ENCODE measurements at regions not wholly inside any gene's neighbourhood (a gene's known extent, or its start where the extent isn't known, plus 50 kb on each side); places are given as distances from the start of the nearest gene placed in this dataset.

GRCh38 chr9:17970277-17970676, 391.4 kb downstream of the SH3GL2 start:
- no peak for DNase-seq (ENCODE audit: low read depth in 2 of 2)

DNA sequence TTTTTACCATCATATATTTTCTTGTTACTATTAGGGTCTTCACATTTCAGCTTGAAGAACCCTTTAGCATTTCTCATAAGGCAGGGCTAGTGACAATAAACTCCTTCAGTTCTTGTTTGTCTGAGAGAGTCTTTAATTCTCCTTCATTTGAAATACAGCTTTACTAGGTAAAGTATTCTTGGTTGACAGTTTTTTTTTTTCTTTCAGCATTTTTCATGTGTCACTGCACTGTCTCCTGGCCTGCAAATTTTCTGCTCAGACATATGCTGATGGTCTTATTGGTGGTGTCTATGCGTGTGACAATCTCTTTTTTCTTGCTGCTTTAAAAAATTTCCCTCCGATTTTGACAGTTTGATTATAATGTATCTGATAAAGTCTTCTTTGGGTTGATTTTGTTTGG, 399.9 kb downstream of the SH3GL2 start:
- DNase-seq (ENCODE audit: low read depth in 2 of 2): no peak

- no peak for DNase-seq (ENCODE audit: low read depth in 2 of 2)
Measured at GRCh38 chr9:17986595-17986994, 407.7 kb downstream of the SH3GL2 start.

DNA sequence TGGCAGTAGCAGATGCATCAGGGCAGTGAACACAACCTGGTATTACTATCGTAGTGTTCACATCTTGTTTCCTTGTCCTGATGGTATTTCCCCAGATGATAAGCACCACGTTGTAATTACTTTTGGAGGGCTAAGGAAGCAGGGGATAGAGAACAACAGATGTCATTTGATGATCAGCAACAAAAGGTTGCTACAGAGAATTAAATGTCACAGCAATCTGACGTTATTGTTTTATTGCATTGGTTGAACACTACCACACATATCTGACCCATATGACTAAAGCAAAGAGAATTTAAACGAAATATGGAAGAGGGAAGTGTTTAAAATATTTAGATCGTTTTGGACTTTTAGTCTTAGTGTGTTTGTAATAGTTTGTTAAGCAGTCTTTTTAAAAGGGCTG, 408.3 kb downstream of the SH3GL2 start:
- DNase-seq (ENCODE audit: low read depth in 2 of 2): no peak

DNA sequence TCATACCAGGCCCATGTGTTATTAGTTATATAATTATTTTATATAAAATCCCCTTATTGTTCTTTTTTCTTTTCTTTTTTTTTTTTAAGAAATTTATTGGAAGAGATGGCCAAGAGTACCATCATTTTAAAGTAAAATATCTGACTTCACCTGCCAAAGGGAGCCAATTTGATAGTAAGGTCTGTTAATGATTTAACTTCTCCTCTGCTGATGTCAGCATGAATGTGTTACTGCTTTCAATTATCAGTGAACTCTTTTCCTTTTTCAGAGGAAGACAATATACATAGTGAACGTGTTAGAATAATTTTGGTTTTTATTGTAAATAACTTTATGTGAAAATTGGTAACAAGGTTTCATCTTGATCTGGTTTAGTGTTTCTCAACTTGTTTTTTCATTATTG, 409.6 kb downstream of the SH3GL2 start:
- DNase-seq (ENCODE audit: low read depth in 2 of 2): no peak

DNA sequence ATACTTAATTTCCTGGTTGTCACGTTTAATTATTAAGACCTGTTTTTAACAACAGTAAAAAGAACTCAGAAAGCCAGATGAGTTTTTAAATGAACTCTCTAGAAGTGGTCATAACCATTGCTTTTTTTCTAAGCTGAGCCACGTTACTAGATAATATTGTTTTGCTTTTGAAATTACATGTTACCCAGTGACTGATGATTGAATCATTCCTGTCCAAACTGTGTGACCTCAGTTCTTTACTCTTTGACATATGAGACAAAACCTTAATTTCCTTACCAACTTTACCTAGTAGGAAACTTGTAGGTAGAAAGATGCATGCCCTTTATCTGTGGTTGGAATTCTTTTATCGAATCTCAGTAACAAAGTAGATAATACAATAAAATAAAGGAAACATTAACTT, 411.7 kb downstream of the SH3GL2 start:
- no peak for DNase-seq (ENCODE audit: low read depth in 2 of 2)

DNA sequence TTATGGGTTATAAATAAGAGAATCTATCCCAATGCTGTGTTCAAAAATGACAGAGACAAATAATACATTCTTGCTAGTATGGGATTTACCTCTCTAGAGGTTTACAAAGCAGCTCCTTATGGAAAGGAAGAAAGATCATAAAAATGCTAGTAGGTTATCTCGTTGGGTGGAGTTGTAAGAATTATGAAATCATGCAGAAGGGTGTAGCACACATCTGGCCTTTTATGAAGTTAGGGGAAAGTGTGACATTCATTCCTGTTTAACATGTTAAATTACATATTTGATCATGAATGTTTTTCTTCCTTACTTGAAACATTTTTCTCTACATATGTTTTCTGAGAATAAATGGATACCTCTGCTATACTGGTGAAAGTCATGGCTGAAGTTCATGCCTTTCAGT, 414.2 kb downstream of the SH3GL2 start:
- no peak for DNase-seq (ENCODE audit: low read depth in 2 of 2)

DNA sequence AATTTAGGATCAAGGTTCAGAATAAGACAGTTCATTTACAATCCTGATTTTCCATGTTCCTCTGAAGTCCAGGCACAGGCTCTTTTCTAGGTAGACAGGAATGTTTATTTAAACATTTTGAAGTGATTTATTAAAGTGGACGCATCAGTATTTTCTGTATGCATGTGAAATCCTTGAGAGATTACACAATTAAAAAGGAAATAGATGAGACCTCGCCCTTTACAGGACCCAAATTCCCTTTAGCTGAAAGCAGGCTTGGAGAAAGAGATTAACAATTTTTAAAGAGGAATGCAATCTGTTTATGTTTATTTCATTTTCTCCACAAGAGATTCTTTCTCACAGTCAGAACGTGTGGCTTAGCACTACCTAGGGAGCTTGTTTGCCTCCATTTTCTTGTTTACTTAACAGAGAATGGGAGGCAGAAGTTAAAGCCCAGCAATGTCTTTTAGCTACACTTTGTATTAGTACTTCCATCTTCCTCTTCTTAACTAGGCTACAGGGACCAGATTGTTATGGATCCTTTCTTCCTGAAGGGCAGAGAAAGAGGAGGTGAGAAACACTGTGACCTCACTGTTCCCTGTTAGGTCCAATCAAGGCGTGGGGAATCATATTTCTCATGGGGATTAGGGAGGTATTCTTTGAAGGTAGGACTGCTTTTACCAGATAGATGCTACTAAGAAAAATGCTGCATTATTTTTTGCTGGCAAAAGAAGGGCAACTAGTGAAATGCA, 416.0 kb downstream of the SH3GL2 start:
- no peak for DNase-seq (ENCODE audit: low read depth in 2 of 2)

- no peak for DNase-seq (ENCODE audit: low read depth in 2 of 2)
Measured at GRCh38 chr9:17996728-17997127, 417.9 kb downstream of the SH3GL2 start.

- no peak for DNase-seq (ENCODE audit: low read depth in 2 of 2)
Measured at GRCh38 chr9:18002718-18003438, 424.0 kb downstream of the SH3GL2 start.

GRCh38 chr9:18006591-18006990, 427.7 kb downstream of the SH3GL2 start:
- no peak for DNase-seq (ENCODE audit: low read depth in 2 of 2)

DNA sequence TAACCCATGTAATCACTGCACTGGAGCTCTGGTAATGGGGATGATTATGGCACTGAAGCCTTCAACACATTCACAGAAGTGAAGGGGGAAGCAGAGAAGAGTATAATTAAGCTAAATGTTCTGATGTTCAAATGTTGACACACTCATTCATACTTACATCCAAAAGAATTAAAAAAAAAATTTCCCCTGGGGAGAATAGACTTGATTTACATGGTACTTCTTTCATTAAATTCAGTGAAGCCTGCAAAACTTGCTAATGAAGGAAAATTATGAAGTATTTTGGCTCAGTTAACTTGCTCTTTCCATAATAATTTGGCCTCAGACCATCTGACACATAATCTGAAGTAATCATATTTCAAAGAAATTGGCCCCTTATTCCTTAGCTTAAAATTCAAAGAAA, 428.8 kb downstream of the SH3GL2 start:
- no peak for DNase-seq (ENCODE audit: low read depth in 2 of 2)

GRCh38 chr9:18009902-18010301, 431.0 kb downstream of the SH3GL2 start:
- no peak for DNase-seq (ENCODE audit: low read depth in 2 of 2)

GRCh38 chr9:18010492-18010891, 431.6 kb downstream of the SH3GL2 start:
- DNase-seq (ENCODE audit: low read depth in 2 of 2): no peak

DNA sequence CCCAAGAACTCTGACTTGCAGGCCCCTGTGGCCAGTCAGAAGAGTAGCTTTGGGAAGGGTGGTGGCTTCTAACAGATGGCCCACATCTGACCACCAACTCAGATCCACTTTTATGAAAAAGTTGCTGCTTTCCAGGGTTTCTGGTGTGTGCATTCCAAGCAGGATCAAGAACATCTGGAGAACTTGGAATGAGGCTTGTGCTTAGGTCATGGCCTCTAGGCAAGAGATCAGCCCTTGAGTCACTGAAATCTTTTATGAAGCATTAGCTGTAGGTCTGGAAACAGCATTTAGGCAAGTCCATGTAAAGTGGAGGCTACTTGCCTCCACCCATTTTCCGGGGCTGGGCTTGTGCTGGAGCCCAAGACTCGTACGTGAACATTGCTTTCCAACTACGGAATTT, 433.3 kb downstream of the SH3GL2 start:
- no peak for DNase-seq (ENCODE audit: low read depth in 2 of 2)

GRCh38 chr9:18014556-18014955, 435.7 kb downstream of the SH3GL2 start:
- DNase-seq (ENCODE audit: low read depth in 2 of 2): no peak

DNA sequence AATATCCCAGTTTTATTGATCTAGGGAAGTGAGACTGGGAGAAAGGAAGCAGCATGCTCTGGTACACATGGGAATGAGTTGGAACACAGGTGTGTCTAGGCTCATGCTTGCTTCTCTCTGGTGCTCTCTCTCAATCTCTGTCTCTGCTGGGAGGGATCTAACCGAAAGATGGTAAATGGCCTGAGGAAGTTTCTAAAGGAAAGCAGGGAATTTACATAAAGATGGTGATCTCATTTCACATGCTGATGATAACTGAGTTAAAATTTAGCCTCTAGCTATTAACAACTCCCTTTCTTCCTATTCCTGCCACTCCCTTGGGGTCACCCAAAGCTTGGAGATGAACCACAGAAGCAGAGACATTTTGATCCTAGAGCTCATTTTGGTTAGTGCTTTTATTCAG, 436.2 kb downstream of the SH3GL2 start:
- no peak for DNase-seq (ENCODE audit: low read depth in 2 of 2)

GRCh38 chr9:18017136-18017535, 438.3 kb downstream of the SH3GL2 start:
- DNase-seq (ENCODE audit: low read depth in 2 of 2): no peak

DNA sequence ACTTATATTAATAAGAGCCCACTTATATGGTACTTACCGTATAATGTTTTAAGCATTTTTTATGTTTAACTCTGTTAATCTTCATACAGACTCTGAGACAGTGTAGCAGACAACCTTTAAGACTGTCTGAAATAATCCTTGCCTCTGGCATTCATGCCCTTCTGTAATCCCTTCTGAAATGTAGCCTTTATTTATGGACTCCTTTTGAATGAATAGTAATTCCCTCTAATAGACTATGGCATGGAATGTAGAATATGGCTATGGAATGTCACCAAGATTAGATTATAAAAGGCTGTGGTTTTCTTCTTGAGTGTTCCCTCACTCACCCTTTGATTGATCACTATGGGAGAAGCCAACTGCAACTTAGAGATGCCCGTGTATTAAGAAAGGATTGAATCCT, 439.4 kb downstream of the SH3GL2 start:
- DNase-seq (ENCODE audit: low read depth in 2 of 2): no peak

DNA sequence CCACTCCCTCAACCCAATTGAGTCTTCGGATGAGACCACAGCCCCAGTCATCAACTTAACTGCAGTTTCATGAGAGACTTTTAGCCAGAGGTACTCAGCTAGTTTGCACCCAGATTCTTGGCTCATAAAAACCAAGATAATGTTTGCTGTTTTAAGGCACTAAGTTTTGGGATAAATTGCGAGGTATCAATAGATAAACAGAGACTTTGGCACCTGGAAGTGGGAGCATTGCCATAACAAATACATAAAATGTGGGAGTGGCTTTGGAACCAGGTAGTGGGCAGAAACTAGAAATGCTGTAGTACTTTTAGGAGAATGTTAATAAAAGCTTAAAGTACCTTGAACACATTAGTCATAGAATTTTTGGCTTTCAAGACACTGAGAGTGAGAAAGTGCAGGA, 439.8 kb downstream of the SH3GL2 start:
- DNase-seq (ENCODE audit: low read depth in 2 of 2): no peak

DNA sequence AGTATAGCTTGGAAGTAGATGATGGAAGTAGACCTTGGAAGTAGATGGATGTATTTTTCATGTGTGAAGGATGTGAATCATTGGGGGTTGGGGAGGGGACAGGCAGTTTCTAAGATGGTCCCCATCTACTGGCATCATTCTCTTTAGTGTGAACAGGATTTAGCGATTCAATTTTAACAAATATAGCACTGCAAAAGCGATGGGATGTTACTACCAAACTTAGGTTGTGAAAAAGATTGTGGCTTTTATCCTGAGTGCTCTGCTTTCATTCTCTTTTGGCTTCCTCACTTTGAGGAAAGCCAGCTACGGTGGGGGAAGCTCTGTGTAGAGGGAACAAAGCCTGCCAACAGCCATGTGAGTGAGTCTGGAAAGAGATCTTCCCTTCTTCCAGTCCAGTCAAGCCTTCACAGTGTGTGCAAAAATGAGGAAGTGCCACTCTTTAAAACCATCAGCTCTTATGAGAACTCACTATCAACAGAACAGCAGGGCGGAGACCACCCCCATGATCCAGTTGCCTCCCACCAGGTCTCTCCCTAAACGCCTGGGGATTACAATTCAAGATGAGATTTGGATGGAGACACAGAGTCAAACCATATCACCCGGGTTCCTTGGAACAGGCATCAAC, 441.4 kb downstream of the SH3GL2 start:
- no peak for DNase-seq (ENCODE audit: low read depth in 2 of 2)

- no peak for DNase-seq (ENCODE audit: low read depth in 2 of 2)
Measured at GRCh38 chr9:18022642-18023041, 443.8 kb downstream of the SH3GL2 start.

GRCh38 chr9:18023332-18023731, 444.5 kb downstream of the SH3GL2 start:
- DNase-seq (ENCODE audit: low read depth in 2 of 2): no peak

Data from stimulated activated CD4-positive, alpha-beta T cell treated with anti-CD3 and anti-CD28 coated beads, Interleukin-4, amount 100 ng/mL, for 48 hours (primary cell).